IMR-90 (cell line): ENCODE measurements at regions not wholly inside any gene's neighbourhood (a gene's known extent, or its start where the extent isn't known, plus 50 kb on each side); places are given as distances from the start of the nearest gene placed in this dataset.
"Not testable (repeated sequence)": the region's sequence is repeated elsewhere in the genome, so short reads cannot be mapped to it uniquely, and the experiment has no call there.

ENCODE experiments used
- ATAC-seq: fragments of 200-7000 bp; cut with Tn5 transposase; 2 replicates; pipeline ENCODE4 v1.9.1; 2020; ENCODE audit warnings: low read depth, mild to moderate bottlenecking, moderate library complexity
- BruUV-seq: library from RNA; stranded (reverse); fragments of 400-500 nt; replicated peaks from 2 replicates; lab custom pipeline; 2021; lab: Mats Ljungman, UMichigan
- CTCF ChIA-PET: fragments of 300-600 bp; formaldehyde crosslinking; extraction: SDS; loops from one replicate; lab custom pipeline; 2021; ENCODE audit warnings: antibody characterized with exemption; lab: Yijun Ruan, JAX
- POLR2A ChIA-PET: fragments of 300-600 bp; sonication (Branson Sonifier 250); formaldehyde crosslinking; loops from one replicate; lab custom pipeline; 2022; ENCODE audit warnings: antibody characterized with exemption; ENCODE audit not compliant: unreplicated experiment; lab: Charles Lee
- DNase-seq: peaks from one replicate; pipeline ENCODE4 v3.0.0; 2013
- H2AFZ ChIP-seq: replicated peaks from 2 replicates; pipeline ENCODE3; 2013; ENCODE audit warnings: low read length, mild to moderate bottlenecking; ENCODE audit not compliant: poor library complexity
- H2AK5ac ChIP-seq: 2 replicates; pipeline ENCODE4 v1.6.1; 2013; ENCODE audit warnings: low read depth, low read length, inconsistent platforms
- H2AK9ac ChIP-seq: replicated peaks from 2 replicates; pipeline ENCODE3; 2013; ENCODE audit warnings: mild to moderate bottlenecking, low read depth, low read length, moderate library complexity; ENCODE audit not compliant: poor library complexity
- H2BK120ac ChIP-seq: 2 replicates; pipeline ENCODE4 v1.6.1; 2013; ENCODE audit warnings: low read depth, low read length, inconsistent platforms
- H2BK15ac ChIP-seq: 3 replicates; pipeline ENCODE4 v1.6.1; 2013; ENCODE audit warnings: low read depth, low read length, inconsistent platforms
- H2BK20ac ChIP-seq: 2 replicates; pipeline ENCODE4 v1.6.1; 2013; ENCODE audit warnings: low read depth, mild to moderate bottlenecking, inconsistent platforms, low read length, moderate library complexity
- H2BK5ac ChIP-seq: 2 replicates; pipeline ENCODE4 v1.6.1; 2013; ENCODE audit warnings: mild to moderate bottlenecking, low read depth, low read length, inconsistent platforms; ENCODE audit not compliant: poor library complexity, severe bottlenecking
- H3K14ac ChIP-seq: replicated peaks from 2 replicates; pipeline ENCODE4 v1.6.1; 2013; ENCODE audit warnings: low read depth, low read length, inconsistent platforms
- H3K18ac ChIP-seq: 2 replicates; pipeline ENCODE4 v1.6.1; 2013; ENCODE audit warnings: low read depth, low read length, control low read depth
- H3K23ac ChIP-seq: 2 replicates; pipeline ENCODE4 v1.6.1; 2013; ENCODE audit warnings: low read depth, low read length, inconsistent platforms
- H3K27ac ChIP-seq: 2 replicates; pipeline ENCODE4 v1.5.1; 2013; ENCODE audit warnings: mild to moderate bottlenecking, control low read depth, low read length; ENCODE audit not compliant: insufficient read depth
- H3K27me3 ChIP-seq: 2 replicates; pipeline ENCODE4 v1.6.1; 2013; ENCODE audit warnings: low read length; ENCODE audit not compliant: control insufficient read depth, insufficient read depth
- H3K36me3 ChIP-seq: 2 replicates; pipeline ENCODE4 v1.6.1; 2013; ENCODE audit warnings: low read length, mixed read lengths; ENCODE audit not compliant: control insufficient read depth, insufficient read depth
- H3K4ac ChIP-seq: 2 replicates; pipeline ENCODE4 v1.6.1; 2013; ENCODE audit warnings: low read depth, low read length, inconsistent platforms
- H3K4me1 ChIP-seq: 2 replicates; pipeline ENCODE4 v1.6.1; 2013; ENCODE audit warnings: low read length, mixed read lengths; ENCODE audit not compliant: control insufficient read depth, insufficient read depth
- H3K4me2 ChIP-seq: 2 replicates; pipeline ENCODE4 v1.6.1; 2013; ENCODE audit warnings: low read depth, mild to moderate bottlenecking, control low read depth, low read length, moderate library complexity
- H3K4me3 ChIP-seq: 2 replicates; pipeline ENCODE4 v1.5.1; 2013; ENCODE audit warnings: low read depth, mild to moderate bottlenecking, control low read depth, low read length, moderate library complexity; ENCODE audit not compliant: insufficient read depth
- H3K56ac ChIP-seq: 2 replicates; pipeline ENCODE4 v1.6.1; 2013; ENCODE audit warnings: low read length, inconsistent platforms; ENCODE audit not compliant: insufficient read depth; ENCODE audit errors: extremely low read depth
- H3K79me1 ChIP-seq, 2 experiments: 2 replicates each; pipeline ENCODE4 v1.6.1; 2013; ENCODE audit warnings: low read length in 2 of 2, inconsistent platforms in 1 of 2, low read depth in 1 of 2
- H3K9ac ChIP-seq: 2 replicates; pipeline ENCODE4 v1.6.1; 2013; ENCODE audit warnings: low read depth, low read length, control low read depth
- H3K9me1 ChIP-seq: 2 replicates; pipeline ENCODE4 v1.6.1; 2013; ENCODE audit warnings: low read length, inconsistent platforms; ENCODE audit not compliant: insufficient read depth
- H3K9me3 ChIP-seq: 2 replicates; pipeline ENCODE4 v1.6.1; 2013; ENCODE audit warnings: low read length; ENCODE audit not compliant: control insufficient read depth, insufficient read depth
- H4K20me1 ChIP-seq: 2 replicates; pipeline ENCODE4 v1.6.1; 2013; ENCODE audit warnings: low read length, inconsistent platforms; ENCODE audit not compliant: insufficient read depth
- H4K5ac ChIP-seq: 2 replicates; pipeline ENCODE4 v1.6.1; 2013; ENCODE audit warnings: mild to moderate bottlenecking, low read depth, low read length, control low read depth
- H4K8ac ChIP-seq, 2 experiments: 2 replicates each; pipeline ENCODE4 v1.6.1; 2013; ENCODE audit warnings: low read depth in 2 of 2, low read length in 2 of 2, control low read depth in 1 of 2, inconsistent platforms in 1 of 2
- H4K91ac ChIP-seq: 2 replicates; pipeline ENCODE4 v1.6.1; 2013; ENCODE audit warnings: low read depth, low read length, inconsistent platforms; ENCODE audit not compliant: insufficient read depth
- WGBS, 2 experiments: methylation state at CpG; one replicate each; pipeline versions ENCODE4 v1.1.5 to v1.1.7; 2013; ENCODE audit warnings: missing lambda C conversion rate in 2 of 2; ENCODE audit not compliant: insufficient read length in 1 of 2; ENCODE audit errors: extremely low coverage in 2 of 2; 5-methylcytosine and 5-hydroxymethylcytosine counted together
- dilution Hi-C: fragments of 300-500 bp; cut with HindIII; formaldehyde crosslinking; loops from one replicate; pipeline ENCODE4 v1.14.3; 2018; ENCODE audit warnings: low sequenced_read_pairs; ENCODE audit not compliant: unreplicated experiment
- in situ Hi-C: fragments of 300-500 bp; cut with MboI; formaldehyde crosslinking; loops from 3 replicates; pipeline ENCODE4 v1.14.3; 2019; ENCODE audit warnings: low sequenced_read_pairs, inconsistent platforms, mixed read lengths
- intact Hi-C: fragments of 100-400 bp; cut with micrococcal nuclease; formaldehyde crosslinking; loops from 2 replicates; pipeline ENCODE4 v1.10.0; 2022

DNA sequence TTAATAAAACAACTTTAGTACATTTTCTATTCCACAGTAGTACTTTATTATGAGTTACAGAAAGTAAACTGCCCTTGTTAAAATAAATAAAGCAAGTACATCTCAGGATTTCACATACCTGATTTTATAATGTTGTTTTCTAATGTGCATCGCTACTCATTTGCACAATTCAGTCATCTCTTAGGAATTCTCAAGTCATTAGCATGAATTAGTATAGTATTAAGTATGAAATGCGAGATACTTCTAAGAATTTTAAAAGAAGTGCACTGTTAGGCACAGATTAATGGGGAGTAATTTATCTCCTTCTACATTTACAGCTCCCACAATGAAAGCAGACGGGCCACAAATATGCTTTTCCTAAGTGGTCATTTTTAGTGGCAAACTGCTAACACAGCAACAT, 193.7 kb upstream of the FAM174A start:
- H3K14ac ChIP-seq, H4K8ac ChIP-seq, H2AK9ac ChIP-seq, H3K4me2 ChIP-seq, H3K18ac ChIP-seq, H3K27ac ChIP-seq, H3K79me1 ChIP-seq, H2BK5ac ChIP-seq, CTCF ChIA-PET, POLR2A ChIA-PET, H2BK15ac ChIP-seq, ATAC-seq, H3K56ac ChIP-seq, H4K20me1 ChIP-seq, H3K27me3 ChIP-seq, H3K9me1 ChIP-seq, H2AK5ac ChIP-seq, H4K5ac ChIP-seq, dilution Hi-C loops, H3K9me3 ChIP-seq, H2AFZ ChIP-seq, in situ Hi-C loops, H3K4me3 ChIP-seq, H3K23ac ChIP-seq, H2BK20ac ChIP-seq, H3K9ac ChIP-seq, H2BK120ac ChIP-seq, intact Hi-C loops, DNase-seq, H3K4ac ChIP-seq, BruUV-seq, H3K4me1 ChIP-seq, H4K91ac ChIP-seq, H3K36me3 ChIP-seq: not testable (repeated sequence)
- no CpG with 5 or more reads among the region's 3 CpGs for WGBS, 2 experiments
